Limb (tissue), 2 donors: ENCODE measurements at regions not wholly inside any gene's neighbourhood (a gene's known extent, or its start where the extent isn't known, plus 50 kb on each side); places are given as distances from the start of the nearest gene placed in this dataset.
"Not testable (repeated sequence)": the region's sequence is repeated elsewhere in the genome, so short reads cannot be mapped to it uniquely, and the experiment has no call there.

Source experiments
- DNase-seq, 2 donors: peaks; one replicate each; pipeline ENCODE4 v3.0.0-alpha.2; 2016; ENCODE audit errors: extremely low spot score in 2 of 2

- DNase-seq = not testable (repeated sequence)
Observed at GRCh38 chr1:5766996-5767395, 225.2 kb downstream of the NPHP4 start.

GRCh38 chr1:5765997-5766913 is 226.0 kb downstream of the NPHP4 start:
- DNase-seq = no peak

- DNase-seq = no peak
Observed at GRCh38 chr1:5765483-5765882, 226.7 kb downstream of the NPHP4 start.

- DNase-seq = no peak
Observed at GRCh38 chr1:5764959-5765358, 227.3 kb downstream of the NPHP4 start.

- DNase-seq = no peak
Observed at GRCh38 chr1:5764464-5764863, 227.8 kb downstream of the NPHP4 start.

- no peak for DNase-seq
Observed at GRCh38 chr1:5763696-5764370, 228.4 kb downstream of the NPHP4 start.

- DNase-seq = no peak
Observed at GRCh38 chr1:5758859-5759578, 233.2 kb downstream of the NPHP4 start.

GRCh38 chr1:5758000-5758858 is 234.0 kb downstream of the NPHP4 start:
- DNase-seq = no peak

GRCh38 chr1:5757187-5757805 is 234.9 kb downstream of the NPHP4 start:
- no peak for DNase-seq

GRCh38 chr1:5756434-5757186 is 235.6 kb downstream of the NPHP4 start:
- DNase-seq = no peak

GRCh38 chr1:5755552-5756125 is 236.6 kb downstream of the NPHP4 start:
- no peak for DNase-seq

- DNase-seq = no peak
Observed at GRCh38 chr1:5754817-5755551, 237.2 kb downstream of the NPHP4 start.

GRCh38 chr1:5753549-5754421 is 238.4 kb downstream of the NPHP4 start:
- DNase-seq = no peak

GRCh38 chr1:5752746-5753548 is 239.3 kb downstream of the NPHP4 start:
- DNase-seq = no peak

GRCh38 chr1:5751833-5752745 is 240.1 kb downstream of the NPHP4 start:
- no peak for DNase-seq

GRCh38 chr1:5751163-5751540 is 241.1 kb downstream of the NPHP4 start:
- peak in 1 of 2 donors; percentile 55 for DNase-seq
